ENCODE measurements at regions not wholly inside any gene's neighbourhood (a gene's known extent, or its start where the extent isn't known, plus 50 kb on each side); places are given as distances from the start of the nearest gene placed in this dataset.

- peaks cover 0 to 3% (median 0%) of the 10 kb centered on the region in 7 donors for H3K9me3 Mint-ChIP-seq
- H3K36me3 ChIP-seq (replicated peaks in 1 of 2; ENCODE audit: control insufficient read depth in 1 of 2, insufficient read depth in 2 of 2, low read length in 2 of 2) = no peaks in the 10 kb centered on the region
- H3K4me3 Mint-ChIP-seq = no peak overlapping the region
- H3K4me1 ChIP-seq (ENCODE audit: control insufficient read depth in 1 of 2, insufficient read depth in 2 of 2, low read length in 2 of 2) = no peaks in the 10 kb centered on the region
- H3K36me3 Mint-ChIP-seq = no peaks in the 10 kb centered on the region
- no peak overlapping the region for H3K27ac ChIP-seq (ENCODE audit: low read depth in 1 of 2, low read length in 2 of 2)
- no peak overlapping the region for H3K27ac Mint-ChIP-seq
- no peaks in the 10 kb centered on the region for H3K9me3 ChIP-seq (replicated peaks in 1 of 2; ENCODE audit: control insufficient read depth in 1 of 2, insufficient read depth in 1 of 2, low read length in 2 of 2)
- H3K9ac ChIP-seq (ENCODE audit: insufficient read depth, low read length, poor library complexity, severe bottlenecking) = no peak overlapping the region
- peaks cover 0 to 4% (median 3%) of the 10 kb centered on the region in 3 donors for H3K27me3 Mint-ChIP-seq (ENCODE audit: low read depth in 3 of 3)
- DNase-seq = no peak
- no peaks in the 10 kb centered on the region for H3K79me2 ChIP-seq (ENCODE audit: insufficient read depth, low read length)
- H2AFZ ChIP-seq (ENCODE audit: insufficient read depth, low read depth, low read length, poor library complexity, severe bottlenecking) = no peak overlapping the region
- intact Hi-C loops (cut with micrococcal nuclease) = no loop called here
- H3K4me2 ChIP-seq (replicated peaks; ENCODE audit: extremely low read depth, low read length, poor library complexity, severe bottlenecking) = no peak overlapping the region
- 100% methylated on average over 1 of the region's 3 CpGs for WGBS (ENCODE audit: insufficient coverage)
- no peak overlapping the region for H3K4me3 ChIP-seq (replicated peaks in 1 of 3; ENCODE audit: low read depth in 2 of 3, low read length in 3 of 3)
- H3K4me1 Mint-ChIP-seq = no peaks in the 10 kb centered on the region
- H4K20me1 ChIP-seq (ENCODE audit: insufficient read depth, low read length) = no peaks in the 10 kb centered on the region
- no peaks in the 10 kb centered on the region for H3K27me3 ChIP-seq (ENCODE audit: control insufficient read depth in 2 of 2, insufficient read depth in 2 of 2, low read length in 2 of 2)
- no peak for TF ChIP-seq CTCF (IDR thresholded peaks at IDR 0.05)
Measured at GRCh38 chr19:30895946-30896345, 453.3 kb downstream of the TSHZ3 start.

GRCh38 chr19:30891051-30891450, 458.2 kb downstream of the TSHZ3 start:
- no peaks in the 10 kb centered on the region for H3K9me3 ChIP-seq (replicated peaks in 1 of 2; ENCODE audit: control insufficient read depth in 1 of 2, insufficient read depth in 1 of 2, low read length in 2 of 2)
- Mint-ChIP-seq H3K9me3 (peaks cover 0 to 2% (median 0%) of the 10 kb centered on the region in 7 donors), H3K36me3 (no peaks in the 10 kb centered on the region), H3K4me3 (no peak overlapping the region), H3K4me1 (peaks cover 15% of the 10 kb centered on the region), H3K27me3 (ENCODE audit: low read depth in 3 of 3) (peaks cover 0 to 3% (median 2%) of the 10 kb centered on the region in 3 donors), H3K27ac (no peak overlapping the region)
- no peak overlapping the region for H3K4me3 ChIP-seq (replicated peaks in 1 of 3; ENCODE audit: low read depth in 2 of 3, low read length in 3 of 3)
- intact Hi-C loops (cut with micrococcal nuclease) = loop anchor here in 1 of 2 donors (5.0 kb wide), 1 partner anchor 34 kb away; no protein-coding TSS in a partner anchor
- H3K9ac ChIP-seq (ENCODE audit: insufficient read depth, low read length, poor library complexity, severe bottlenecking) = no peak overlapping the region
- no peak overlapping the region for H3K4me2 ChIP-seq (replicated peaks; ENCODE audit: extremely low read depth, low read length, poor library complexity, severe bottlenecking)
- H3K36me3 ChIP-seq (replicated peaks in 1 of 2; ENCODE audit: control insufficient read depth in 1 of 2, insufficient read depth in 2 of 2, low read length in 2 of 2) = no peaks in the 10 kb centered on the region
- no peak for DNase-seq
- no peak overlapping the region for H2AFZ ChIP-seq (ENCODE audit: insufficient read depth, low read depth, low read length, poor library complexity, severe bottlenecking)
- no peaks in the 10 kb centered on the region for H3K79me2 ChIP-seq (ENCODE audit: insufficient read depth, low read length)
- no peaks in the 10 kb centered on the region for H4K20me1 ChIP-seq (ENCODE audit: insufficient read depth, low read length)
- peaks cover 10 to 13% of the 10 kb centered on the region in 2 donors for H3K4me1 ChIP-seq (ENCODE audit: control insufficient read depth in 1 of 2, insufficient read depth in 2 of 2, low read length in 2 of 2)
- no peaks in the 10 kb centered on the region for H3K27me3 ChIP-seq (ENCODE audit: control insufficient read depth in 2 of 2, insufficient read depth in 2 of 2, low read length in 2 of 2)
- WGBS (ENCODE audit: insufficient coverage) = no CpG with 5 or more reads among the region's 4 CpGs
- H3K27ac ChIP-seq (ENCODE audit: low read depth in 1 of 2, low read length in 2 of 2) = no peak overlapping the region
- TF ChIP-seq CTCF (IDR thresholded peaks at IDR 0.05) = no peak
